H1 (cell line): ENCODE measurements at regions not wholly inside any gene's neighbourhood (a gene's known extent, or its start where the extent isn't known, plus 50 kb on each side); places are given as distances from the start of the nearest gene placed in this dataset.
A peak's percentile ranks its signal among the peaks of the same experiment; 100 is the strongest.

ENCODE experiments used
- CTCF ChIA-PET: fragments of 300-600 bp; sonication (Branson Sonifier 250); formaldehyde crosslinking; loops from one replicate; lab custom pipeline; 2021; ENCODE audit not compliant: partially characterized antibody; lab: Charles Lee
- POLR2A ChIA-PET: fragments of 300-600 bp; sonication (Branson Sonifier 250); formaldehyde crosslinking; loops from one replicate; lab custom pipeline; 2021; ENCODE audit warnings: inconsistent platforms; ENCODE audit not compliant: partially characterized antibody; lab: Charles Lee
- DNase-seq, 2 experiments: peaks; one replicate each; pipeline versions ENCODE4 v3.0.0 to v3.0.0-alpha.2; 2010 to 2022; ENCODE audit warnings: low spot score in 2 of 2, low read depth in 1 of 2, mixed read lengths in 1 of 2
- FAIRE-seq: peaks from 2 replicates; lab custom pipeline; 2011; peaks lifted over from hg19 to GRCh38; lab: Jason Lieb, UNC
- H2AFZ ChIP-seq: 2 replicates; pipeline ENCODE4 v1.8.1; 2012; ENCODE audit warnings: low read length, inconsistent platforms
- H2AK5ac ChIP-seq: 2 replicates; pipeline ENCODE4 v1.6.1; 2013; ENCODE audit warnings: low read depth, low read length
- H2BK120ac ChIP-seq: replicated peaks from 2 replicates; pipeline ENCODE3; 2013; ENCODE audit warnings: low read depth, low read length, inconsistent platforms
- H2BK12ac ChIP-seq: 2 replicates; pipeline ENCODE4 v1.6.1; 2013; ENCODE audit warnings: low read depth, low read length
- H2BK15ac ChIP-seq: 2 replicates; pipeline ENCODE4 v1.6.1; 2013; ENCODE audit warnings: low read length
- H2BK20ac ChIP-seq: 2 replicates; pipeline ENCODE4 v1.6.1; 2013; ENCODE audit warnings: low read length
- H2BK5ac ChIP-seq: 2 replicates; pipeline ENCODE4 v1.6.1; 2013; ENCODE audit warnings: low read depth, low read length
- H3K14ac ChIP-seq: 2 replicates; pipeline ENCODE4 v1.6.1; 2013; ENCODE audit warnings: inconsistent platforms; ENCODE audit not compliant: insufficient read length
- H3K18ac ChIP-seq: 2 replicates; pipeline ENCODE4 v1.6.1; 2013; ENCODE audit warnings: low read length; ENCODE audit errors: extremely low read depth
- H3K23ac ChIP-seq: 2 replicates; pipeline ENCODE4 v1.6.1; 2013; ENCODE audit warnings: inconsistent platforms; ENCODE audit not compliant: insufficient read length
- H3K23me2 ChIP-seq: 2 replicates; pipeline ENCODE4 v1.6.1; 2013; ENCODE audit warnings: low read depth, low read length
- H3K27ac ChIP-seq: 2 replicates; pipeline ENCODE4 v1.6.1; 2011; ENCODE audit warnings: low read depth, low read length, inconsistent platforms
- H3K27me3 ChIP-seq, 4 experiments: replicated peaks in 1 of 4; 1 replicate in 1 of 4; 2 replicates in 3 of 4; pipeline versions ENCODE4 v1.6.1 to v1.8.1; 2011 to 2013; ENCODE audit warnings: low read length in 3 of 4, mild to moderate bottlenecking in 3 of 4, inconsistent platforms in 2 of 4, mixed read lengths in 2 of 4, moderate library complexity in 1 of 4; ENCODE audit not compliant: control insufficient read depth in 3 of 4, insufficient read depth in 3 of 4; ENCODE audit errors: extremely low read depth in 1 of 4
- H3K36me3 ChIP-seq, 4 experiments: 2 replicates each; pipeline versions ENCODE4 v1.6.1 to v1.8.1; 2011 to 2013; ENCODE audit warnings: mild to moderate bottlenecking in 4 of 4, low read length in 3 of 4, moderate library complexity in 2 of 4, control low read depth in 1 of 4, inconsistent platforms in 1 of 4; ENCODE audit not compliant: insufficient read depth in 4 of 4, control insufficient read depth in 2 of 4
- H3K4ac ChIP-seq: replicated peaks from 2 replicates; pipeline ENCODE3; 2013; ENCODE audit warnings: low read length, low read depth, mixed read lengths, inconsistent platforms; ENCODE audit not compliant: insufficient read length
- H3K4me1 ChIP-seq, 4 experiments: replicated peaks in 1 of 4; 1 replicate in 1 of 4; 2 replicates in 3 of 4; pipeline versions ENCODE4 v1.6.1 to v1.8.1; 2011 to 2013; ENCODE audit warnings: low read length in 3 of 4, inconsistent platforms in 2 of 4, mixed read lengths in 1 of 4; ENCODE audit not compliant: insufficient read depth in 4 of 4, control insufficient read depth in 3 of 4
- H3K4me2 ChIP-seq, 2 experiments: 2 replicates each; pipeline versions ENCODE4 v1.6.1 to v1.8.1; 2011 to 2013; ENCODE audit warnings: low read depth in 2 of 2, low read length in 2 of 2, control low read depth in 1 of 2, inconsistent platforms in 1 of 2, mild to moderate bottlenecking in 1 of 2; ENCODE audit not compliant: insufficient read depth in 1 of 2
- H3K4me3 ChIP-seq, 4 experiments: fragments of 200-600, 300-600 bp in 1 of 4; sonication (generic), shearing (Covaris generic), sonication (Bioruptor Twin) in 1 of 4; 2 replicates each; pipeline versions ENCODE4 v1.5.1 to v1.8.1; 2011 to 2016; ENCODE audit warnings: low read length in 4 of 4, low read depth in 3 of 4, control low read depth in 2 of 4, inconsistent platforms in 2 of 4, mild to moderate bottlenecking in 2 of 4, mixed read lengths in 1 of 4, moderate library complexity in 1 of 4; ENCODE audit not compliant: insufficient read depth in 2 of 4; ENCODE audit errors: extremely low read depth in 1 of 4
- H3K56ac ChIP-seq: replicated peaks from 2 replicates; pipeline ENCODE3; 2013; ENCODE audit warnings: low read depth, mild to moderate bottlenecking, mixed read lengths, low read length, inconsistent platforms; ENCODE audit not compliant: insufficient read length
- H3K79me1 ChIP-seq: 2 replicates; pipeline ENCODE4 v1.6.1; 2013; ENCODE audit warnings: low read depth, low read length, control low read depth
- H3K79me2 ChIP-seq, 2 experiments: 2 replicates each; pipeline versions ENCODE4 v1.6.1 to v1.8.1; 2012 to 2013; ENCODE audit warnings: low read length in 2 of 2, mild to moderate bottlenecking in 2 of 2, inconsistent platforms in 1 of 2; ENCODE audit not compliant: insufficient read depth in 2 of 2, control insufficient read depth in 1 of 2
- H3K9ac ChIP-seq, 4 experiments: replicated peaks in 1 of 4; 1 replicate in 1 of 4; 2 replicates in 3 of 4; pipeline versions ENCODE4 v1.6.1 to v1.8.1; 2011 to 2013; ENCODE audit warnings: low read depth in 3 of 4, low read length in 3 of 4, control low read depth in 2 of 4, mild to moderate bottlenecking in 2 of 4, moderate library complexity in 2 of 4, inconsistent platforms in 1 of 4; ENCODE audit errors: extremely low read depth in 1 of 4
- H3K9me3 ChIP-seq, 2 experiments: 2 replicates each; pipeline versions ENCODE4 v1.6.1 to v1.8.1; 2012 to 2013; ENCODE audit warnings: mild to moderate bottlenecking in 2 of 2, moderate library complexity in 2 of 2, control low read depth in 1 of 2, inconsistent platforms in 1 of 2, low read depth in 1 of 2, low read length in 1 of 2, mixed read lengths in 1 of 2; ENCODE audit not compliant: insufficient read depth in 2 of 2
- H4K20me1 ChIP-seq, 2 experiments: replicated peaks in 1 of 2; 2 replicates each; pipeline versions ENCODE3 to v1.8.1; 2011 to 2013; ENCODE audit warnings: inconsistent platforms in 2 of 2, low read length in 2 of 2, mild to moderate bottlenecking in 1 of 2; ENCODE audit not compliant: insufficient read depth in 2 of 2, control insufficient read depth in 1 of 2
- H4K5ac ChIP-seq: 2 replicates; pipeline ENCODE4 v1.6.1; 2013; ENCODE audit warnings: low read length, low read depth, mixed read lengths, inconsistent platforms; ENCODE audit not compliant: insufficient read length
- H4K8ac ChIP-seq: 2 replicates; pipeline ENCODE4 v1.8.0; 2013; ENCODE audit warnings: mild to moderate bottlenecking, moderate library complexity, low read length, inconsistent platforms; ENCODE audit not compliant: insufficient read depth; ENCODE audit errors: extremely low read depth
- H4K91ac ChIP-seq: replicated peaks from 2 replicates; pipeline ENCODE3; 2013; ENCODE audit warnings: low read length, mixed read lengths, inconsistent platforms; ENCODE audit not compliant: insufficient read length
- KDM5A ChIP-seq: fragments of 200-600 bp; IDR thresholded peaks from 2 replicates; pipeline ENCODE4 v1.7.1; 2012; ENCODE audit warnings: mild to moderate bottlenecking, low read length, inconsistent platforms, mixed read lengths
- RXRA ChIP-seq: IDR thresholded peaks from 2 replicates; pipeline ENCODE4 v1.6.1; 2011; ENCODE audit warnings: low read depth, mild to moderate bottlenecking, low read length, moderate library complexity; ENCODE audit not compliant: insufficient read depth
- SIX5 ChIP-seq: IDR thresholded peaks from 2 replicates; pipeline ENCODE4 v1.6.1; 2011; ENCODE audit warnings: mild to moderate bottlenecking, low read depth, low read length
- SP4 ChIP-seq: IDR thresholded peaks from 2 replicates; pipeline ENCODE4 v1.6.1; 2012; ENCODE audit warnings: low read length, inconsistent platforms
- WGBS, 2 experiments: shearing (Covaris generic) in 1 of 2; methylation state at CpG; one replicate each; pipeline versions ENCODE4 v1.1.6 to v1.1.7; 2013 to 2015; ENCODE audit warnings: low lambda C conversion rate in 2 of 2, mixed read lengths in 2 of 2, inconsistent platforms in 1 of 2, low coverage in 1 of 2, missing lambda C conversion rate in 1 of 2; ENCODE audit not compliant: insufficient replicate concordance in 2 of 2, insufficient coverage in 1 of 2, insufficient read length in 1 of 2; ENCODE audit errors: extremely low coverage in 1 of 2, missing lambda C conversion rate in 1 of 2; 5-methylcytosine and 5-hydroxymethylcytosine counted together
- TF ChIP-seq, protein P1 (sequence below): IDR thresholded peaks from 2 replicates; pipeline ENCODE4 v1.6.1; 2011; ENCODE audit warnings: low read depth, mild to moderate bottlenecking, low read length; ENCODE audit not compliant: insufficient read depth

DNA sequence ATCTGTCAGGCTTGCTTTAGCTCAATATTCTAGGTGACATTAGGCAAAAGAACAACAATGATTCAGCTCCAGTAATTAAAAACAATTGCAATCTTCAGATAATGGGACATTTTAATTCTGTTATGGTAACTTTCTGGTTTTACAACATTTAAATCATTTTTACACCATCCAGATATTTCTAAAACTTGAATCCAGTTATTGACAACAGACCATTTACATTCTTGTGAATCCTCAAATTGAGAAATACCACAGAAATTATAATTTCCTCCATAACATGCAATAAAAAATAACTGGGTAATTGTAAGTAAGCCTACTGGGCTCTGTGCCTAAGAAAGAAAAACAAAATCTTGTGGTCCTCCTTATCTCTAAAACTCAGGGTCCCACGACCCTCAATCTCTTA, 195.0 kb upstream of the S100G start:
- Histone ChIP-seq H4K20me1 (no peaks in the 10 kb centered on the region), H2BK5ac (no peak overlapping the region), H3K4me3 (no peak overlapping the region), H2AK5ac (no peak overlapping the region), H3K79me2 (no peaks in the 10 kb centered on the region), H3K14ac (no peak overlapping the region), H2BK12ac (no peak overlapping the region), H3K18ac (peak overlapping the region; percentile 78), H3K79me1 (no peaks in the 10 kb centered on the region), H3K4me2 (no peak overlapping the region), H3K9ac (no peak overlapping the region), H3K23me2 (no peaks in the 10 kb centered on the region), H4K8ac (no peak overlapping the region), H3K4me1 (no peaks in the 10 kb centered on the region), H2BK120ac (no peak overlapping the region), H2BK20ac (peak overlapping the region; percentile 61; the same call in 1 of the 2 replicates), H2BK15ac (no peak overlapping the region), H3K27me3 (no peaks in the 10 kb centered on the region), H3K27ac (no peak overlapping the region), H3K9me3 (no peaks in the 10 kb centered on the region), H4K5ac (peak overlapping the region; percentile 51), H3K4ac (no peak overlapping the region), H3K23ac (no peak overlapping the region), H4K91ac (peak overlapping the region; percentile 85), H2AFZ (no peak overlapping the region), H3K36me3 (no peaks in the 10 kb centered on the region), H3K56ac (no peak overlapping the region)
- WGBS, 2 experiments, result 40% methylated on average over 1 of the region's 1 CpG; no CpG with 5 or more reads in 1 of the 2 experiments
- no peak for DNase-seq
- FAIRE-seq, result no peak
- ChIA-PET CTCF (no interaction called here), POLR2A (no interaction called here)
- no peak for TF ChIP-seq SP4
- TF ChIP-seq, protein P1, sequence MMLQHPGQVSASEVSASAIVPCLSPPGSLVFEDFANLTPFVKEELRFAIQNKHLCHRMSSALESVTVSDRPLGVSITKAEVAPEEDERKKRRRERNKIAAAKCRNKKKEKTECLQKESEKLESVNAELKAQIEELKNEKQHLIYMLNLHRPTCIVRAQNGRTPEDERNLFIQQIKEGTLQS, result no peak
- TF ChIP-seq RXRA, result no peak
- no peak for TF ChIP-seq KDM5A
- no peak for TF ChIP-seq SIX5
